H1 (cell line): ENCODE measurements at regions not wholly inside any gene's neighbourhood (a gene's known extent, or its start where the extent isn't known, plus 50 kb on each side); places are given as distances from the start of the nearest gene placed in this dataset.

Experiments
- CTCF ChIA-PET: fragments of 300-600 bp; sonication (Branson Sonifier 250); formaldehyde crosslinking; loops from one replicate; lab custom pipeline; 2021; ENCODE audit not compliant: partially characterized antibody; lab: Charles Lee
- POLR2A ChIA-PET: fragments of 300-600 bp; sonication (Branson Sonifier 250); formaldehyde crosslinking; loops from one replicate; lab custom pipeline; 2021; ENCODE audit warnings: inconsistent platforms; ENCODE audit not compliant: partially characterized antibody; lab: Charles Lee
- DNase-seq, 2 experiments: peaks; one replicate each; pipeline versions ENCODE4 v3.0.0 to v3.0.0-alpha.2; 2010 to 2022; ENCODE audit warnings: low spot score in 2 of 2, low read depth in 1 of 2, mixed read lengths in 1 of 2
- FAIRE-seq: peaks from 2 replicates; lab custom pipeline; 2011; peaks lifted over from hg19 to GRCh38; lab: Jason Lieb, UNC
- H2AFZ ChIP-seq: 2 replicates; pipeline ENCODE4 v1.8.1; 2012; ENCODE audit warnings: low read length, inconsistent platforms
- H2AK5ac ChIP-seq: 2 replicates; pipeline ENCODE4 v1.6.1; 2013; ENCODE audit warnings: low read depth, low read length
- H2BK120ac ChIP-seq: replicated peaks from 2 replicates; pipeline ENCODE3; 2013; ENCODE audit warnings: low read depth, low read length, inconsistent platforms
- H2BK12ac ChIP-seq: 2 replicates; pipeline ENCODE4 v1.6.1; 2013; ENCODE audit warnings: low read depth, low read length
- H2BK15ac ChIP-seq: 2 replicates; pipeline ENCODE4 v1.6.1; 2013; ENCODE audit warnings: low read length
- H2BK20ac ChIP-seq: 2 replicates; pipeline ENCODE4 v1.6.1; 2013; ENCODE audit warnings: low read length
- H2BK5ac ChIP-seq: 2 replicates; pipeline ENCODE4 v1.6.1; 2013; ENCODE audit warnings: low read depth, low read length
- H3K14ac ChIP-seq: 2 replicates; pipeline ENCODE4 v1.6.1; 2013; ENCODE audit warnings: inconsistent platforms; ENCODE audit not compliant: insufficient read length
- H3K18ac ChIP-seq: 2 replicates; pipeline ENCODE4 v1.6.1; 2013; ENCODE audit warnings: low read length; ENCODE audit errors: extremely low read depth
- H3K23ac ChIP-seq: 2 replicates; pipeline ENCODE4 v1.6.1; 2013; ENCODE audit warnings: inconsistent platforms; ENCODE audit not compliant: insufficient read length
- H3K23me2 ChIP-seq: 2 replicates; pipeline ENCODE4 v1.6.1; 2013; ENCODE audit warnings: low read depth, low read length
- H3K27ac ChIP-seq: 2 replicates; pipeline ENCODE4 v1.6.1; 2011; ENCODE audit warnings: low read depth, low read length, inconsistent platforms
- H3K27me3 ChIP-seq, 4 experiments: replicated peaks in 1 of 4; 1 replicate in 1 of 4; 2 replicates in 3 of 4; pipeline versions ENCODE4 v1.6.1 to v1.8.1; 2011 to 2013; ENCODE audit warnings: low read length in 3 of 4, mild to moderate bottlenecking in 3 of 4, inconsistent platforms in 2 of 4, mixed read lengths in 2 of 4, moderate library complexity in 1 of 4; ENCODE audit not compliant: control insufficient read depth in 3 of 4, insufficient read depth in 3 of 4; ENCODE audit errors: extremely low read depth in 1 of 4
- H3K36me3 ChIP-seq, 4 experiments: 2 replicates each; pipeline versions ENCODE4 v1.6.1 to v1.8.1; 2011 to 2013; ENCODE audit warnings: mild to moderate bottlenecking in 4 of 4, low read length in 3 of 4, moderate library complexity in 2 of 4, control low read depth in 1 of 4, inconsistent platforms in 1 of 4; ENCODE audit not compliant: insufficient read depth in 4 of 4, control insufficient read depth in 2 of 4
- H3K4ac ChIP-seq: replicated peaks from 2 replicates; pipeline ENCODE3; 2013; ENCODE audit warnings: low read length, low read depth, mixed read lengths, inconsistent platforms; ENCODE audit not compliant: insufficient read length
- H3K4me1 ChIP-seq, 4 experiments: replicated peaks in 1 of 4; 1 replicate in 1 of 4; 2 replicates in 3 of 4; pipeline versions ENCODE4 v1.6.1 to v1.8.1; 2011 to 2013; ENCODE audit warnings: low read length in 3 of 4, inconsistent platforms in 2 of 4, mixed read lengths in 1 of 4; ENCODE audit not compliant: insufficient read depth in 4 of 4, control insufficient read depth in 3 of 4
- H3K4me2 ChIP-seq, 2 experiments: 2 replicates each; pipeline versions ENCODE4 v1.6.1 to v1.8.1; 2011 to 2013; ENCODE audit warnings: low read depth in 2 of 2, low read length in 2 of 2, control low read depth in 1 of 2, inconsistent platforms in 1 of 2, mild to moderate bottlenecking in 1 of 2; ENCODE audit not compliant: insufficient read depth in 1 of 2
- H3K4me3 ChIP-seq, 4 experiments: fragments of 200-600, 300-600 bp in 1 of 4; sonication (generic), shearing (Covaris generic), sonication (Bioruptor Twin) in 1 of 4; 2 replicates each; pipeline versions ENCODE4 v1.5.1 to v1.8.1; 2011 to 2016; ENCODE audit warnings: low read length in 4 of 4, low read depth in 3 of 4, control low read depth in 2 of 4, inconsistent platforms in 2 of 4, mild to moderate bottlenecking in 2 of 4, mixed read lengths in 1 of 4, moderate library complexity in 1 of 4; ENCODE audit not compliant: insufficient read depth in 2 of 4; ENCODE audit errors: extremely low read depth in 1 of 4
- H3K56ac ChIP-seq: replicated peaks from 2 replicates; pipeline ENCODE3; 2013; ENCODE audit warnings: low read depth, mild to moderate bottlenecking, mixed read lengths, low read length, inconsistent platforms; ENCODE audit not compliant: insufficient read length
- H3K79me1 ChIP-seq: 2 replicates; pipeline ENCODE4 v1.6.1; 2013; ENCODE audit warnings: low read depth, low read length, control low read depth
- H3K79me2 ChIP-seq, 2 experiments: 2 replicates each; pipeline versions ENCODE4 v1.6.1 to v1.8.1; 2012 to 2013; ENCODE audit warnings: low read length in 2 of 2, mild to moderate bottlenecking in 2 of 2, inconsistent platforms in 1 of 2; ENCODE audit not compliant: insufficient read depth in 2 of 2, control insufficient read depth in 1 of 2
- H3K9ac ChIP-seq, 4 experiments: replicated peaks in 1 of 4; 1 replicate in 1 of 4; 2 replicates in 3 of 4; pipeline versions ENCODE4 v1.6.1 to v1.8.1; 2011 to 2013; ENCODE audit warnings: low read depth in 3 of 4, low read length in 3 of 4, control low read depth in 2 of 4, mild to moderate bottlenecking in 2 of 4, moderate library complexity in 2 of 4, inconsistent platforms in 1 of 4; ENCODE audit errors: extremely low read depth in 1 of 4
- H3K9me3 ChIP-seq, 2 experiments: 2 replicates each; pipeline versions ENCODE4 v1.6.1 to v1.8.1; 2012 to 2013; ENCODE audit warnings: mild to moderate bottlenecking in 2 of 2, moderate library complexity in 2 of 2, control low read depth in 1 of 2, inconsistent platforms in 1 of 2, low read depth in 1 of 2, low read length in 1 of 2, mixed read lengths in 1 of 2; ENCODE audit not compliant: insufficient read depth in 2 of 2
- H4K20me1 ChIP-seq, 2 experiments: replicated peaks in 1 of 2; 2 replicates each; pipeline versions ENCODE3 to v1.8.1; 2011 to 2013; ENCODE audit warnings: inconsistent platforms in 2 of 2, low read length in 2 of 2, mild to moderate bottlenecking in 1 of 2; ENCODE audit not compliant: insufficient read depth in 2 of 2, control insufficient read depth in 1 of 2
- H4K5ac ChIP-seq: 2 replicates; pipeline ENCODE4 v1.6.1; 2013; ENCODE audit warnings: low read length, low read depth, mixed read lengths, inconsistent platforms; ENCODE audit not compliant: insufficient read length
- H4K8ac ChIP-seq: 2 replicates; pipeline ENCODE4 v1.8.0; 2013; ENCODE audit warnings: mild to moderate bottlenecking, moderate library complexity, low read length, inconsistent platforms; ENCODE audit not compliant: insufficient read depth; ENCODE audit errors: extremely low read depth
- H4K91ac ChIP-seq: replicated peaks from 2 replicates; pipeline ENCODE3; 2013; ENCODE audit warnings: low read length, mixed read lengths, inconsistent platforms; ENCODE audit not compliant: insufficient read length
- CREB1 ChIP-seq: IDR thresholded peaks from 2 replicates; pipeline ENCODE4 v1.6.1; 2012; ENCODE audit warnings: inconsistent platforms
- EGR1 ChIP-seq: IDR thresholded peaks from 2 replicates; pipeline ENCODE4 v1.6.1; 2011; ENCODE audit warnings: low read depth, low read length, borderline replicate concordance
- EZH2 ChIP-seq: fragments of 200-600 bp; sonication (generic); IDR thresholded peaks from 2 replicates; pipeline ENCODE4 v1.7.1; 2012; ENCODE audit warnings: low read depth, mild to moderate bottlenecking, moderate library complexity, low read length, inconsistent platforms; ENCODE audit not compliant: severe bottlenecking
- GABPA ChIP-seq: IDR thresholded peaks from 2 replicates; pipeline ENCODE4 v1.6.1; 2011; ENCODE audit warnings: mild to moderate bottlenecking, low read length, moderate library complexity, borderline replicate concordance; ENCODE audit not compliant: insufficient read depth
- HDAC2 ChIP-seq, 2 experiments: fragments of 300-600 bp in 1 of 2; sonication (generic) in 1 of 2; IDR thresholded peaks; 2 replicates each; pipeline ENCODE4 v1.6.1; 2011 to 2012; ENCODE audit warnings: low read depth in 2 of 2, low read length in 2 of 2, mild to moderate bottlenecking in 2 of 2, moderate library complexity in 2 of 2, borderline replicate concordance in 1 of 2, inconsistent platforms in 1 of 2
- JUND ChIP-seq: IDR thresholded peaks from 2 replicates; pipeline ENCODE4 v1.6.1; 2011; ENCODE audit warnings: mild to moderate bottlenecking, improper control_type of control experiment, low read length
- KDM1A ChIP-seq: fragments of 200-600, 300-600 bp; sonication (generic); IDR thresholded peaks from 2 replicates; pipeline ENCODE4 v1.7.1; 2016; ENCODE audit warnings: mild to moderate bottlenecking, low read length, borderline replicate concordance
- KDM4A ChIP-seq: IDR thresholded peaks from one replicate; pipeline ENCODE4 v1.7.1; 2012; ENCODE audit warnings: low read depth, mild to moderate bottlenecking, moderate library complexity, low read length, inconsistent platforms; ENCODE audit not compliant: severe bottlenecking
- PHF8 ChIP-seq: fragments of 200-600 bp; sonication (generic); conservative IDR thresholded peaks from 2 replicates; pipeline ENCODE4 v1.7.1; 2012; ENCODE audit warnings: low read depth, mild to moderate bottlenecking, inconsistent platforms, low read length, moderate library complexity
- POLR2AphosphoS5 ChIP-seq: IDR thresholded peaks from 2 replicates; pipeline ENCODE4 v1.6.1; 2011; ENCODE audit warnings: low read depth, low read length
- POU5F1 ChIP-seq: IDR thresholded peaks from 2 replicates; pipeline ENCODE4 v1.6.1; 2011; ENCODE audit warnings: low read depth, mild to moderate bottlenecking, low read length, moderate library complexity
- SAP30 ChIP-seq: fragments of 300-600 bp; sonication (generic); IDR thresholded peaks from 2 replicates; pipeline ENCODE4 v1.7.1; 2012; ENCODE audit warnings: low read length, moderate library complexity, mild to moderate bottlenecking, inconsistent platforms; ENCODE audit not compliant: insufficient read depth, insufficient replicate concordance
- SIRT6 ChIP-seq: IDR thresholded peaks from one replicate; pipeline ENCODE4 v1.7.1; 2012; ENCODE audit warnings: low read length, inconsistent platforms
- SP1 ChIP-seq: IDR thresholded peaks from 2 replicates; pipeline ENCODE4 v1.6.1; 2011; ENCODE audit warnings: low read depth, low read length
- SP4 ChIP-seq: IDR thresholded peaks from 2 replicates; pipeline ENCODE4 v1.6.1; 2012; ENCODE audit warnings: low read length, inconsistent platforms
- SRF ChIP-seq: IDR thresholded peaks from 2 replicates; pipeline ENCODE4 v1.6.1; 2011; ENCODE audit warnings: mild to moderate bottlenecking, low read depth, low read length, moderate library complexity
- TCF12 ChIP-seq: IDR thresholded peaks from 2 replicates; pipeline ENCODE4 v1.6.1; 2011; ENCODE audit warnings: low read depth, mild to moderate bottlenecking, low read length

DNA sequence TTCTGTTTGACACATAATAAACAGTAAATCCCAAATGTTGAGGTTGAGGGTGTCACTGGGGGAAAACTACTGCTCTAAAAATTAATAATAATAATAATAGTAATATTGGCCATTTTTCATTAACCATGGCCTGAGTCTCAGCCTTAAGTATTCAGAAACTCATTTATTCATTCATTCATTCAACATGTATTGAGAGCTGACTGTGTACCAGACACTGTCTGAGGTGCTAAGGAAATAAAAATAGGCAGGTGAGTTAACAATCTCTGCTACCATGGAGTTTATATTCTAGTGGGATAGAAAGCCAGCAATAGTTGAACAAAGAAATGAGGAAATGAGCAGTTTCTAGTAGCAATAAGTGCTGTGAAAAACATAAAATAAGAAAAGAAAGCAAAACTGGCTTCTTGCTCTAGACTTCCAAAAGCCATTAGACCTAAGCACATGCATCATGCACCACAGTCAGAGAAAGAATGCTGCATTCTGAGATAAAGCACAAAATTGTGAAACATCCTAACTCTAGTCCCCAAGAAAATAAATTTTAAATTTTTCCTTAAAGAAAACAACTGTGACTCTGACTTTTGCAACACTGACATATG is 278.7 kb downstream of the RCHY1 start:
- H3K14ac ChIP-seq: no peak overlapping the region
- H3K36me3 ChIP-seq: no peaks in the 10 kb centered on the region
- no peak overlapping the region for H4K91ac ChIP-seq
- no peak overlapping the region for H2BK12ac ChIP-seq
- no peak overlapping the region for H3K4ac ChIP-seq
- no peak overlapping the region for H3K4me3 ChIP-seq
- no peak overlapping the region for H2BK15ac ChIP-seq
- ChIA-PET POLR2A (no interaction called here), CTCF (no interaction called here)
- H2BK120ac ChIP-seq: no peak overlapping the region
- H3K18ac ChIP-seq: no peak overlapping the region
- no peak overlapping the region for H4K5ac ChIP-seq
- H3K27me3 ChIP-seq: no peaks in the 10 kb centered on the region
- no peaks in the 10 kb centered on the region for H3K4me1 ChIP-seq
- H3K23me2 ChIP-seq: no peaks in the 10 kb centered on the region
- H2AK5ac ChIP-seq: no peak overlapping the region
- H3K23ac ChIP-seq: no peak overlapping the region
- no peaks in the 10 kb centered on the region for H3K79me2 ChIP-seq
- no peak overlapping the region for H2BK20ac ChIP-seq
- H4K20me1 ChIP-seq: no peaks in the 10 kb centered on the region
- no peak overlapping the region for H4K8ac ChIP-seq
- H3K9me3 ChIP-seq: peaks cover 0 to 4% of the 10 kb centered on the region in 2 experiments; a peak in 2 of 4 replicates
- no peak overlapping the region for H2AFZ ChIP-seq
- no peak for FAIRE-seq
- H3K4me2 ChIP-seq: no peak overlapping the region
- H3K79me1 ChIP-seq: no peaks in the 10 kb centered on the region
- no peak for DNase-seq
- no peak overlapping the region for H3K56ac ChIP-seq
- H2BK5ac ChIP-seq: no peak overlapping the region
- no peak overlapping the region for H3K9ac ChIP-seq
- no peak overlapping the region for H3K27ac ChIP-seq
- TF ChIP-seq JUND (no peak), SP4 (no peak), KDM1A (no peak), SIRT6 (no peak), SP1 (no peak), POLR2AphosphoS5 (no peak), POU5F1 (no peak), SAP30 (no peak), EGR1 (no peak), SRF (no peak), PHF8 (no peak), CREB1 (no peak), GABPA (no peak), HDAC2 (IDR thresholded peaks at IDR 0.05; ENCODE audit: borderline replicate concordance in 1 of 2, low read depth in 2 of 2, low read length in 2 of 2) (no peak), KDM4A (no peak), EZH2 (no peak), TCF12 (no peak)
